GM21360 (cell line): ENCODE measurements at regions not wholly inside any gene's neighbourhood (a gene's known extent, or its start where the extent isn't known, plus 50 kb on each side); places are given as distances from the start of the nearest gene placed in this dataset.
A peak's percentile ranks its signal among the peaks of the same experiment; 100 is the strongest.

Experiments
- ATAC-seq: cut with Tn5 transposase; IDR thresholded peaks from one replicate; pipeline ENCODE4 v1.9.1; 2021; ENCODE audit warnings: mild to moderate bottlenecking, moderate library complexity; ENCODE audit not compliant: unreplicated experiment

GRCh38 chr5:61650661-61651060 lies 318.6 kb downstream of the ZSWIM6 start:
- no peak for ATAC-seq

- ATAC-seq: no peak
Observed at GRCh38 chr5:61651195-61651594, 319.1 kb downstream of the ZSWIM6 start.

- no peak for ATAC-seq
Observed at GRCh38 chr5:61652916-61653315, 320.9 kb downstream of the ZSWIM6 start.

- no peak for ATAC-seq
Observed at GRCh38 chr5:61653807-61654580, 321.9 kb downstream of the ZSWIM6 start.

GRCh38 chr5:61654876-61655275 lies 322.8 kb downstream of the ZSWIM6 start:
- ATAC-seq: no peak

GRCh38 chr5:61657010-61657409 lies 325.0 kb downstream of the ZSWIM6 start:
- no peak for ATAC-seq

- ATAC-seq: no peak
Observed at GRCh38 chr5:61657686-61658085, 325.6 kb downstream of the ZSWIM6 start.

- peak; percentile 83 for ATAC-seq
Observed at GRCh38 chr5:61658592-61659008, 326.5 kb downstream of the ZSWIM6 start.

- no peak for ATAC-seq
Observed at GRCh38 chr5:61659221-61659696, 327.2 kb downstream of the ZSWIM6 start.

GRCh38 chr5:61662670-61663069 lies 330.6 kb downstream of the ZSWIM6 start:
- ATAC-seq: no peak

GRCh38 chr5:61666064-61666621 lies 334.1 kb downstream of the ZSWIM6 start:
- ATAC-seq: no peak

GRCh38 chr5:61667525-61668218 lies 335.6 kb downstream of the ZSWIM6 start:
- no peak for ATAC-seq

GRCh38 chr5:61669531-61669930 lies 337.5 kb downstream of the ZSWIM6 start:
- ATAC-seq: no peak

- ATAC-seq: no peak
Observed at GRCh38 chr5:61670941-61671340, 338.9 kb downstream of the ZSWIM6 start.

- ATAC-seq: no peak
Observed at GRCh38 chr5:61673007-61673735, 341.1 kb downstream of the ZSWIM6 start.

GRCh38 chr5:61674378-61674777 lies 342.3 kb downstream of the ZSWIM6 start:
- no peak for ATAC-seq

- no peak for ATAC-seq
Observed at GRCh38 chr5:61675015-61675692, 343.1 kb downstream of the ZSWIM6 start.

GRCh38 chr5:61677220-61677619 lies 345.2 kb downstream of the ZSWIM6 start:
- no peak for ATAC-seq

GRCh38 chr5:61678966-61679365 lies 346.9 kb downstream of the ZSWIM6 start:
- no peak for ATAC-seq

GRCh38 chr5:61679562-61679961 lies 347.5 kb downstream of the ZSWIM6 start:
- no peak for ATAC-seq

GRCh38 chr5:61680247-61680646 lies 348.2 kb downstream of the ZSWIM6 start:
- no peak for ATAC-seq
